HL-60 (cell line): ENCODE measurements at regions not wholly inside any gene's neighbourhood (a gene's known extent, or its start where the extent isn't known, plus 50 kb on each side); places are given as distances from the start of the nearest gene placed in this dataset.
"Not testable (repeated sequence)": the region's sequence is repeated elsewhere in the genome, so short reads cannot be mapped to it uniquely, and the experiment has no call there.

ENCODE experiments used
- DNase-seq, 2 experiments: peaks; one replicate each; pipeline ENCODE4 v3.0.0-alpha.2; 2010 to 2020; ENCODE audit warnings: low read depth in 1 of 2, low spot score in 1 of 2
- H3K27ac ChIP-seq: fragments of 250-450 bp; sonication (Bioruptor Pico); replicated peaks from 2 replicates; pipeline ENCODE4 v1.5.1; 2020; ENCODE audit warnings: mild to moderate bottlenecking, moderate library complexity
- H3K27me3 ChIP-seq: fragments of 250-450 bp; sonication (Bioruptor Pico); 2 replicates; pipeline ENCODE4 v1.5.1; 2021; ENCODE audit warnings: mild to moderate bottlenecking, moderate library complexity; ENCODE audit not compliant: insufficient read depth, poor library complexity, severe bottlenecking
- H3K4me3 ChIP-seq: replicated peaks from 2 replicates; pipeline ENCODE4 v1.5.1; 2011; ENCODE audit warnings: mild to moderate bottlenecking, control low read depth, low read length; ENCODE audit not compliant: insufficient read depth
- GABPA ChIP-seq: IDR thresholded peaks from 2 replicates; pipeline ENCODE4 v1.6.1; 2012; ENCODE audit warnings: low read depth
- POLR2AphosphoS5 ChIP-seq: IDR thresholded peaks from 2 replicates; pipeline ENCODE4 v1.6.1; 2012; ENCODE audit warnings: low read depth
- SPI1 ChIP-seq: IDR thresholded peaks from 2 replicates; pipeline ENCODE4 v1.6.1; 2012; ENCODE audit warnings: low read depth, mild to moderate bottlenecking, borderline replicate concordance
- TF ChIP-seq, protein P1 (sequence below): IDR thresholded peaks from 2 replicates; pipeline ENCODE4 v1.6.1; 2012; ENCODE audit warnings: low read depth; ENCODE audit not compliant: insufficient replicate concordance
- TF ChIP-seq, protein P2 (sequence below): IDR thresholded peaks from one replicate; pipeline ENCODE4 v1.5.1; 2011; ENCODE audit warnings: low read length, control low read depth, inconsistent platforms; ENCODE audit not compliant: insufficient read depth

DNA sequence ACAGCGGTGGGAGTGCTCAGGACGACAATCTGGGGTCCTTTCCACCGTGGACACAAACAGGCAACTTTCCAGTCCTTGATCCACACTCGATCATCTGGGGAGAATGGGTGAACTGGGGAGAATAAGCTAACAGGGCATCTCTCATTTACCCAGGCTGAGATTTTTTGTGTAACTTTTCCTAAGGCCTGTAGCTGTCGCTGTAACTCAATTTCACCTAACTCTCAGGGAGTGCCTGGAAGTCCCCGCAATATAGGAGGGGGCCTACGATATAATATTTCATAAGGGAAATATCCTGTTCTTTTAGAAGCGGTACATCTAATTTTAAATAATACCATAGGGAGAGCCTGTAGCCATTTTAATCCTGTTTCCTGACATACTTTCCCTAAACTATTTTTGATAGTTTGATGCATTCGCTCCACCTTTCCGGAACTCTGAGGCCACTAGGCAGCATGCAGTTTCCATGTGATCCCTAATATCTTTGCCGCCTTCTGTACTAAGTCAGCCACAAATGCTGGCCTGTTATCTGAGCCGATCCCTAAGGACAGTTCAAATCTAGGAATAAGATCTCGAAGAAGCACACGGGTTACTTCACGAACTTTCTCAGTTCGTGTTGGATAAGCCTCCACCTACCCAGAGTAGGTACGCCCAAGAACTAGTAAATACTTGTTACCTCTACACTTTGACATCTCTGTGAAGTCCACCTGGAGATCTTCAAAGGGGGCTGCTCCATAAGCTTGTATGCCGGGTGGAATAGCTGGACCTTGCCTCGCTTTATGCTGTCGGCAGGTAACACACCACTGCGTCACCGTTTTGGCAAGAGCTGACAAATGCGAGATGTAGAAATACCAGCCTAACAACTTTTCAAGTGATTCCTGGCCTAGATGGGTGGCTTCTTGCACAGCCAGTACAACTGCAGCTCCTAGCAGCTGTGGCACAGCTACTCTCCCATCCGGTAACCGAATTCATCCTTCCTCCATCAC lies 155.7 kb downstream of the UNC93B1 start:
- not testable (repeated sequence) for H3K27me3 ChIP-seq, DNase-seq, H3K27ac ChIP-seq, H3K4me3 ChIP-seq

DNA sequence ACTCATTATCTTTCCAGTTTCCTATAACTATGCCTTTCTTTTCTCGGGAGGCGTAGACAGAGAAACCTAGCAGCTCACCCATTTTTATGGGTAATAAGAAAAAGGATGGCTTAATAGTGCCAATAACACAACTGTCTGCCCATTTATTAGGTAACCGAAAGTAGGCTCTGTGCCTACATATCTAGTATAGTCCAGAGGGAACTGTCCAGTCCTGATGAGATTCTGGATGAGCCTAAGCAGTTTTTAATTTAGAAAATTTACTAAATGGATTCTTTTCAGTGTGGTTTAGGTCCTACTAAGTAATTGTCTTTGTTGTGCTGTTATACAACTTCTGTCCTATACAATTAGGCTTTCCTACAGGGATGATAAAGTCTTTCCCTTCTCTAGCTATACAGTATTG lies 157.6 kb downstream of the UNC93B1 start:
- H3K27me3 ChIP-seq, H3K4me3 ChIP-seq, H3K27ac ChIP-seq, DNase-seq: not testable (repeated sequence)
- TF ChIP-seq, protein P1, sequence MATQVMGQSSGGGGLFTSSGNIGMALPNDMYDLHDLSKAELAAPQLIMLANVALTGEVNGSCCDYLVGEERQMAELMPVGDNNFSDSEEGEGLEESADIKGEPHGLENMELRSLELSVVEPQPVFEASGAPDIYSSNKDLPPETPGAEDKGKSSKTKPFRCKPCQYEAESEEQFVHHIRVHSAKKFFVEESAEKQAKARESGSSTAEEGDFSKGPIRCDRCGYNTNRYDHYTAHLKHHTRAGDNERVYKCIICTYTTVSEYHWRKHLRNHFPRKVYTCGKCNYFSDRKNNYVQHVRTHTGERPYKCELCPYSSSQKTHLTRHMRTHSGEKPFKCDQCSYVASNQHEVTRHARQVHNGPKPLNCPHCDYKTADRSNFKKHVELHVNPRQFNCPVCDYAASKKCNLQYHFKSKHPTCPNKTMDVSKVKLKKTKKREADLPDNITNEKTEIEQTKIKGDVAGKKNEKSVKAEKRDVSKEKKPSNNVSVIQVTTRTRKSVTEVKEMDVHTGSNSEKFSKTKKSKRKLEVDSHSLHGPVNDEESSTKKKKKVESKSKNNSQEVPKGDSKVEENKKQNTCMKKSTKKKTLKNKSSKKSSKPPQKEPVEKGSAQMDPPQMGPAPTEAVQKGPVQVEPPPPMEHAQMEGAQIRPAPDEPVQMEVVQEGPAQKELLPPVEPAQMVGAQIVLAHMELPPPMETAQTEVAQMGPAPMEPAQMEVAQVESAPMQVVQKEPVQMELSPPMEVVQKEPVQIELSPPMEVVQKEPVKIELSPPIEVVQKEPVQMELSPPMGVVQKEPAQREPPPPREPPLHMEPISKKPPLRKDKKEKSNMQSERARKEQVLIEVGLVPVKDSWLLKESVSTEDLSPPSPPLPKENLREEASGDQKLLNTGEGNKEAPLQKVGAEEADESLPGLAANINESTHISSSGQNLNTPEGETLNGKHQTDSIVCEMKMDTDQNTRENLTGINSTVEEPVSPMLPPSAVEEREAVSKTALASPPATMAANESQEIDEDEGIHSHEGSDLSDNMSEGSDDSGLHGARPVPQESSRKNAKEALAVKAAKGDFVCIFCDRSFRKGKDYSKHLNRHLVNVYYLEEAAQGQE, result peak; percentile 78

DNA sequence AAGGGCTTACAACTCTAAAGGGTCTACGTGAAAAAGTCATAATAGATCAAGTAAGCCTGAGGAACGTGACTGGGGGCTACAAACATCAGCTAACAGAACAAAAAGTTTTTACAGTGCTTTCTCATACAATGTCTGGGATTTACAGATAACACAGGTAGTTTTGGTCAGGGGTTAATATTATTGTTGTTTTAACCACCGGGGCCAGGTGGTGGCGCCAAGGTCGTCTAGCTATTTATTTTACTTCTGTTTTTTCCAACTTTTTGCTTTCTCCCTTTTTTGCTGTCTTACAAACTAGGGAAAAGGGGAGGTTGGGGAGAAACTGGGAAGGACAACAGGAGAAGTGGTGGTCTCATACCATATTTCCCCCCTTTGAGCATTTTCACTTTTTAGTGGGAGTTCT lies 158.6 kb downstream of the UNC93B1 start:
- not testable (repeated sequence) for H3K27me3 ChIP-seq, H3K4me3 ChIP-seq, DNase-seq, H3K27ac ChIP-seq

DNA sequence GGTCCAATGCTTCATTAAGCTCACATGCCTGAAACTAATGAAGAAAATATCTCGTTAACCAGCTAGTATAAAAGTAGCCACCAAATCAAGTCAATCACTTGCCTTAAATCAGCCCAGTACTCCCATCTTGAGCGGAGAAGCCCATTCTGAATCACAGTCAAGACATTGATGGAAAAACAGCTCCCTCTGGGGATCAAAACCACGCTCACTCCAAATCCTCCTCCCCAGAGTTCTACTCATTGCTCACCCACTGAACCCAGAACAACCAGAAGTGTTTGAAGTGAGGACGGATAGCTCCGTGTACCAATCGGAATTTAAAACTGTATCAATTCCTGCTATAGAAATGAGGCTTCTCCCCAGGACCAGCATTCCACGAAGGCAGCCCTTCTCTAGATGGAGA lies 163.3 kb downstream of the UNC93B1 start:
- H3K27me3 ChIP-seq, H3K27ac ChIP-seq, DNase-seq, H3K4me3 ChIP-seq: not testable (repeated sequence)

DNA sequence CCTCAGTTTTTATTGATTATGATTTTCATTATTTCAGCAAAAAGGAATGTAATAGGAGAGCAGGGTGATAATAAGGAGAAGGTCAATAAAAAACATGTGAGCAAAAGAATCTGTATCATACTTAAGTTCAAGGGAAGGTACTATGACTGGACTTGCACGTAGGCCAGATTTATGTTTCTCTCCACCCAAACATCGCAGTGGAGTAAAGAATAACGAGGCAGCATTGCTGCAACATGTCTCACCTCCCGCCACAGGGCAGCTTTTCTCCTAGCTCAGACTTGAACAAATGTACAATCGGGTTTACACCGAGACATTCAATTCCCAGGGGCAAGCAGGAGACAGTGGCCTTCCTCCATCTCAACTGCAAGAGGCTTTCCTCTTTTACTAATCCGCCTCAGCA lies 155.7 kb upstream of the ALDH3B2 start:
- not testable (repeated sequence) for H3K27me3 ChIP-seq, H3K4me3 ChIP-seq, DNase-seq, H3K27ac ChIP-seq

DNA sequence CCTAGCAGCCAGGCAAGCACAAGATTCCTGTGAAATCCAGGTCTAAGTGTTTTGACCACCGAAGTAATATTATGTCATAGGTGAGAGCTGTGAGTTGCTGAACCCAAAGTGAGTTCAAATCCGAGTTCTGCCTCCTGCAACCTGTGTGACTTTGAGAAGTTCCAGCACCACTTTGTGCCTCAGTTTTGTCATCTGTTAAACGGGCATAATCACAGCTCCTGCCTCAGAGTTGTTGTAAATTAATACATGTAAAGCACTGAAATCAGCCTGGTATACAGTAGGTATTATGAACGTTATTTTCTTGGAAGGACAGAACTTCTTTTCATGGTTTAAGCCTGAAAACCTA lies 152.5 kb upstream of the ALDH3B2 start:
- not testable (repeated sequence) for H3K4me3 ChIP-seq, DNase-seq, H3K27ac ChIP-seq, H3K27me3 ChIP-seq

DNA sequence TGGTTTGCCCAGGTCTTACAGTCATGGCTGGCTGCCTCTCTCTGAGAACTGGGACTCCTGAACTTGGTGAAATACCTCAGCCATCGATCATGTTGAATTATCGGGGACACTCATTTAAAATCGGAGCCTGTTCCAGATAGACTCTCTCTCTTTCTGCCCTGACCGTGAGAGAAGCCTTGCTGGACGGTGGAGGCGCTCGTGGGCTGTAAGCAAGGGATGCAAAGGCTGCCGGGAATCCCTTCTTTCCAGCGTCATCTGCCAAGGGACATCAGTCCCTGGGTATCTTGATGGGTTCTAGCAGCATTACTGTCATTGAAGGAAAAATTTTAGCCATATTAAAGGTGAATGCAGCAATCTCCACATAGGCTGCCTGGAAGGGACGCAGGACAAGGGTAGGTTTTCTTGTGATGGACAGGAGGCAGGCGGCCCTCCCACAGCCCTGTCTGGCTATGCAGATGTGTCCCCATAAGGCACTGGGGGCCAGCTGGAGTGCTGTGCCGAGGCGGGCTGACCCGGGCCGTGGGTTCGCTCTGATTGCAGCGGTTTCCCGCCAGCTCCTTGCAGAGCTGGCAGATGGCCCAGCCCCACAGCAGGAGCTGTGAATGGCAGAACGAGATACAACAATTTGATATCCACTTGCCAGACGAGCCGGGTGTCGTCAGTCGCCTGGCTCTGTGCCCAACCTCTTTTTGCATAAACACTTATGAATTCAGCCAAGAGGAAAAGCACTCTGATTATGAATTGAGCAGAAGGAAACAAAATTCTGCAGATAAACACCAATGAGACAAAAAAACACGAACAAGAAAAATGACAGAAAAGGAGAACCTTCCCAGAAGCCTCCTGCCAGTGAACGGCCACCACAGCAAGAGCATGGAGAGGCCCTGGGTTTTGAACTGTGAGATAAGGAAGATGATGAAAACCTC lies 151.9 kb upstream of the ALDH3B2 start:
- H3K27me3 ChIP-seq, H3K27ac ChIP-seq, H3K4me3 ChIP-seq: not testable (repeated sequence)
- DNase-seq, result peak in 1 of 2 experiments; percentile 25

DNA sequence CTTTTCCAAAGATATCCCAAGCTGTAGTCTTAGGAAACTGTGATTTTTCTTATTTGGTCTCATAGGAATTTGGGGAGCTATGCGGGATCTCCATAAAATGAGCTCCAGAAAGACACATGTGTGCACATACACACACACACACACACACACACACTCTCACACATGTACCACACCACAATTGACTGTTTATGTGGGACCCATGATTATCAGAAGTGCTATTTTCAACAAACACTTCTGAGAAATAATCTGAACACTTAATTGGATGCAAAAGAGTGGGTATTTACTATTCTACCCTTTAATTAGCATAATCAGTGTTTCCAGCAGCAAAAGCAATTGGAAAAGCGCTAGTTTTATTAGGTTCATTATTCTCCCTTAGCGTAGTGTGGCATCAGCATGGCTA lies 150.4 kb upstream of the ALDH3B2 start:
- H3K4me3 ChIP-seq, H3K27me3 ChIP-seq, DNase-seq, H3K27ac ChIP-seq: not testable (repeated sequence)

DNA sequence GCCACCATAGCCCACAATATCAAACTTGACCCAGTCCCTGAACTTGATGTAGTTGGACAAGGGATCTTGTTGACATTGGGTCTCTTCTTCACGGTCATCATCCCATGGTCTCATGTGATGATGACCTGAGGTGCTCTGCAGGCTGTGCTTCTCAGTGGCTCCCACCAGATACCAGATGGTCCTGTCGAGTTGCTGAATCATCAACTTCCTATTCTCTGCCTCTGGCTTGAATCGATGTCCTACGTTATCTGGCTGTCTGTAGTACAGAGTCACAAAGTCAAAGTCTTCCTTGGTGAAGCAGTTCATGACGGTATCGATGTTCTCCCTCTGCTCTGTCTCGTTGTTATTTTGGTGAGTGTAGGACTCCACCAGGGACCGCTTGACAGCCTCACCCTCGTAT lies 145.7 kb upstream of the ALDH3B2 start:
- Histone ChIP-seq H3K27ac (no peak overlapping the region), H3K27me3 (no peaks in the 10 kb centered on the region), H3K4me3 (no peak overlapping the region)
- TF ChIP-seq, protein P2, sequence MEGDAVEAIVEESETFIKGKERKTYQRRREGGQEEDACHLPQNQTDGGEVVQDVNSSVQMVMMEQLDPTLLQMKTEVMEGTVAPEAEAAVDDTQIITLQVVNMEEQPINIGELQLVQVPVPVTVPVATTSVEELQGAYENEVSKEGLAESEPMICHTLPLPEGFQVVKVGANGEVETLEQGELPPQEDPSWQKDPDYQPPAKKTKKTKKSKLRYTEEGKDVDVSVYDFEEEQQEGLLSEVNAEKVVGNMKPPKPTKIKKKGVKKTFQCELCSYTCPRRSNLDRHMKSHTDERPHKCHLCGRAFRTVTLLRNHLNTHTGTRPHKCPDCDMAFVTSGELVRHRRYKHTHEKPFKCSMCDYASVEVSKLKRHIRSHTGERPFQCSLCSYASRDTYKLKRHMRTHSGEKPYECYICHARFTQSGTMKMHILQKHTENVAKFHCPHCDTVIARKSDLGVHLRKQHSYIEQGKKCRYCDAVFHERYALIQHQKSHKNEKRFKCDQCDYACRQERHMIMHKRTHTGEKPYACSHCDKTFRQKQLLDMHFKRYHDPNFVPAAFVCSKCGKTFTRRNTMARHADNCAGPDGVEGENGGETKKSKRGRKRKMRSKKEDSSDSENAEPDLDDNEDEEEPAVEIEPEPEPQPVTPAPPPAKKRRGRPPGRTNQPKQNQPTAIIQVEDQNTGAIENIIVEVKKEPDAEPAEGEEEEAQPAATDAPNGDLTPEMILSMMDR, result no peak
- TF ChIP-seq SPI1 (no peak), POLR2AphosphoS5 (no peak), GABPA (no peak)
- TF ChIP-seq, protein P1, result no peak
- DNase-seq, result no peak
